Trophoblast cell (in vitro differentiated cells and primary cell): ENCODE measurements at regions not wholly inside any gene's neighbourhood (a gene's known extent, or its start where the extent isn't known, plus 50 kb on each side); places are given as distances from the start of the nearest gene placed in this dataset.

Experiments used
- DNase-seq, 2 donors: peaks; one replicate each; pipeline ENCODE4 v3.0.0-alpha.2; 2016
- H2AFZ ChIP-seq: 2 replicates; pipeline ENCODE4 v1.6.1; 2013; ENCODE audit warnings: low read length, moderate library complexity, mild to moderate bottlenecking; ENCODE audit not compliant: insufficient read depth, poor library complexity
- H2AK5ac ChIP-seq: 2 replicates; pipeline ENCODE4 v1.6.1; 2013; ENCODE audit warnings: mild to moderate bottlenecking, low read length
- H2BK120ac ChIP-seq: 2 replicates; pipeline ENCODE4 v1.6.1; 2013; ENCODE audit warnings: low read length, mild to moderate bottlenecking, moderate library complexity; ENCODE audit not compliant: insufficient read depth, poor library complexity
- H2BK12ac ChIP-seq: 2 replicates; pipeline ENCODE4 v1.6.1; 2013; ENCODE audit warnings: mild to moderate bottlenecking, low read length, moderate library complexity
- H2BK5ac ChIP-seq: 2 replicates; pipeline ENCODE4 v1.6.1; 2013; ENCODE audit warnings: low read length, low read depth, moderate library complexity, mild to moderate bottlenecking; ENCODE audit not compliant: poor library complexity
- H3K14ac ChIP-seq: 2 replicates; pipeline ENCODE4 v1.6.1; 2013; ENCODE audit warnings: mild to moderate bottlenecking, low read length
- H3K18ac ChIP-seq: 2 replicates; pipeline ENCODE4 v1.6.1; 2013; ENCODE audit warnings: mild to moderate bottlenecking, low read length
- H3K23ac ChIP-seq: 2 replicates; pipeline ENCODE4 v1.6.1; 2013; ENCODE audit warnings: low read length
- H3K27ac ChIP-seq: 2 replicates; pipeline ENCODE4 v1.5.1; 2013; ENCODE audit warnings: low read depth, mild to moderate bottlenecking, inconsistent platforms, low read length, moderate library complexity
- H3K27me3 ChIP-seq: 2 replicates; pipeline ENCODE4 v1.6.1; 2013; ENCODE audit warnings: inconsistent platforms, mild to moderate bottlenecking, low read length, moderate library complexity; ENCODE audit not compliant: insufficient read depth
- H3K36me3 ChIP-seq, 2 experiments: 1 replicate in 1 of 2; 2 replicates in 1 of 2; pipeline ENCODE4 v1.6.1; 2013; ENCODE audit warnings: low read length in 2 of 2, mild to moderate bottlenecking in 2 of 2, moderate library complexity in 1 of 2; ENCODE audit not compliant: insufficient read depth in 2 of 2, control insufficient read depth in 1 of 2
- H3K4ac ChIP-seq: 2 replicates; pipeline ENCODE4 v1.6.1; 2013; ENCODE audit warnings: low read depth, mild to moderate bottlenecking, low read length, moderate library complexity
- H3K4me1 ChIP-seq, 2 experiments: 1 replicate in 1 of 2; 2 replicates in 1 of 2; pipeline ENCODE4 v1.6.1; 2013; ENCODE audit warnings: low read length in 2 of 2, mild to moderate bottlenecking in 2 of 2, moderate library complexity in 1 of 2; ENCODE audit not compliant: insufficient read depth in 2 of 2, control insufficient read depth in 1 of 2
- H3K4me2 ChIP-seq: 2 replicates; pipeline ENCODE4 v1.6.1; 2013; ENCODE audit warnings: inconsistent platforms, mild to moderate bottlenecking, low read length, moderate library complexity
- H3K4me3 ChIP-seq: 2 replicates; pipeline ENCODE4 v1.5.1; 2013; ENCODE audit warnings: mild to moderate bottlenecking, low read depth, low read length, inconsistent platforms
- H3K79me1 ChIP-seq: one replicate; pipeline ENCODE4 v1.6.1; 2013; ENCODE audit warnings: low read length
- H3K79me2 ChIP-seq: 2 replicates; pipeline ENCODE4 v1.6.1; 2013; ENCODE audit warnings: low read length, mild to moderate bottlenecking; ENCODE audit not compliant: control insufficient read depth, insufficient read depth, poor library complexity
- H3K9ac ChIP-seq: 2 replicates; pipeline ENCODE4 v1.6.1; 2013; ENCODE audit warnings: mild to moderate bottlenecking, low read length
- H3K9me3 ChIP-seq: 2 replicates; pipeline ENCODE4 v1.6.1; 2013; ENCODE audit warnings: low read depth, mild to moderate bottlenecking, control low read depth, inconsistent platforms, low read length; ENCODE audit not compliant: insufficient read depth
- H4K12ac ChIP-seq: 2 replicates; pipeline ENCODE4 v1.6.1; 2013; ENCODE audit warnings: low read depth, mild to moderate bottlenecking, low read length, moderate library complexity
- H4K8ac ChIP-seq: 2 replicates; pipeline ENCODE4 v1.6.1; 2013; ENCODE audit warnings: low read depth, mild to moderate bottlenecking, low read length, moderate library complexity
- H4K91ac ChIP-seq: one replicate; pipeline ENCODE4 v1.6.1; 2013; ENCODE audit warnings: low read depth, mild to moderate bottlenecking, low read length, moderate library complexity
- WGBS: extraction: QIAGEN DNeasy Blood & Tissue Kit; methylation state at CpG from one replicate; pipeline ENCODE4 v1.1.7; 2013; ENCODE audit warnings: missing lambda C conversion rate; ENCODE audit not compliant: insufficient read length, insufficient coverage; ENCODE audit errors: extremely low coverage; 5-methylcytosine and 5-hydroxymethylcytosine counted together

DNA sequence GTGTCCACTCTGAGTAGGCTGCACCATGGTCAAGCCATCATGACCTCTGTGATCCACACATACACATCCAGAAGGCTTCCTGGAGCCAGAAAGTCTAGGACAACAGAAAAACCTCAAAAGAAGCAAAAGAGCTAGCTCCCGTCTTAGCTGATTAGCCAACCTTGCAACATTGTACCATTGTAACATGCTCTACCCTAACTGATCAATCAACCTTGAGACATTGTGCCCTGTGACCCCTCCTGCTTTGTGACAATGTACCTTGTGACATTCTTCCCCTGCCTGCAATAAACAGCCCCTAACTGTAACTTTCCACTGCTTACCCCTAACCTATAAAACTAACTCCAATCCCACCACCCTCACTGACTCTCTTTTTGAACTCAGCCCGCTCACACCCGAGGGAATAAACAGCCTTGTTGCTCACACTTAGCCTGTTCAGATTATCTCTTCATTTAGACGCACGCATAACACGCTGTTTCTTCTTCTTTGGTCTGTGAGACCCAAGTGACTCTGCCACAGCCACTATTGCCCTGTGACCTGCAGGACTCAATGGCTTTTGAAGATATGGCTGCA is 1104.6 kb downstream of the OTOL1 start:
- H2BK12ac ChIP-seq = no peak overlapping the region
- H3K36me3 ChIP-seq = no peaks in the 10 kb centered on the region
- no peak overlapping the region for H3K23ac ChIP-seq
- no peak overlapping the region for H3K4me3 ChIP-seq
- H3K4me1 ChIP-seq = peaks cover 0 to 3% of the 10 kb centered on the region in 2 experiments
- H3K4me2 ChIP-seq = no peak overlapping the region
- H4K8ac ChIP-seq = no peak overlapping the region
- no peak overlapping the region for H4K91ac ChIP-seq
- H3K27ac ChIP-seq = no peak overlapping the region
- H3K18ac ChIP-seq = no peak overlapping the region
- H3K14ac ChIP-seq = no peak overlapping the region
- no peak overlapping the region for H4K12ac ChIP-seq
- H3K9me3 ChIP-seq = peaks cover 2% of the 10 kb centered on the region
- no peak for DNase-seq
- H2AK5ac ChIP-seq = no peak overlapping the region
- WGBS = no CpG with 5 or more reads among the region's 6 CpGs
- H2BK5ac ChIP-seq = no peak overlapping the region
- no peaks in the 10 kb centered on the region for H3K79me1 ChIP-seq
- H3K9ac ChIP-seq = no peak overlapping the region
- H3K4ac ChIP-seq = no peak overlapping the region
- no peak overlapping the region for H2BK120ac ChIP-seq
- no peaks in the 10 kb centered on the region for H3K79me2 ChIP-seq
- no peaks in the 10 kb centered on the region for H3K27me3 ChIP-seq
- H2AFZ ChIP-seq = no peak overlapping the region

DNA sequence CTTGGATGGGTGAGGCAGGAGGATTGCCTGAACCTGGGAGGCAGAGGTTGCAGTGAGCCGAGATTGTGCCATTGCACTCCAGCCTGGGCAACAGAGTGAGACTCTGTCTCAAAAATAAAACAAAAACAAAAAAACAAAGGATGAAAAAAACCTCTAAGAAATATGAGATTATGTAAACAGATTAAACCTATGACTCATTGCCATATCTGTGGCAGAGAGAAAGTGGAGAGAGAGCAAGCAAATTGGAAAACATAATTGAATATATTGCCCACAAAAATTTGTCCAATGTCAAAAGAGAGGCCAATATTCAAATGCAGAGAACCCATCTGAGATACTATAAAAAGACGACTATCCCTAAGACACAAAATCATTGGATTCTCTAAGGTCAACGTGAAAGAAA is 1106.0 kb downstream of the OTOL1 start:
- Histone ChIP-seq H3K23ac (no peak overlapping the region), H3K79me1 (no peaks in the 10 kb centered on the region), H2BK12ac (no peak overlapping the region), H3K79me2 (no peaks in the 10 kb centered on the region), H3K27me3 (no peaks in the 10 kb centered on the region), H3K27ac (no peak overlapping the region), H2AFZ (no peak overlapping the region), H2BK120ac (no peak overlapping the region), H3K18ac (no peak overlapping the region), H3K9ac (no peak overlapping the region), H3K4me2 (no peak overlapping the region), H3K9me3 (peaks cover 2% of the 10 kb centered on the region), H4K91ac (no peak overlapping the region), H3K14ac (no peak overlapping the region), H3K4me3 (no peak overlapping the region), H3K4me1 (peaks cover 0 to 3% of the 10 kb centered on the region in 2 experiments), H3K4ac (no peak overlapping the region), H2BK5ac (no peak overlapping the region), H4K8ac (no peak overlapping the region), H3K36me3 (no peaks in the 10 kb centered on the region), H2AK5ac (no peak overlapping the region), H4K12ac (no peak overlapping the region)
- no peak for DNase-seq
- no CpG with 5 or more reads among the region's 3 CpGs for WGBS

DNA sequence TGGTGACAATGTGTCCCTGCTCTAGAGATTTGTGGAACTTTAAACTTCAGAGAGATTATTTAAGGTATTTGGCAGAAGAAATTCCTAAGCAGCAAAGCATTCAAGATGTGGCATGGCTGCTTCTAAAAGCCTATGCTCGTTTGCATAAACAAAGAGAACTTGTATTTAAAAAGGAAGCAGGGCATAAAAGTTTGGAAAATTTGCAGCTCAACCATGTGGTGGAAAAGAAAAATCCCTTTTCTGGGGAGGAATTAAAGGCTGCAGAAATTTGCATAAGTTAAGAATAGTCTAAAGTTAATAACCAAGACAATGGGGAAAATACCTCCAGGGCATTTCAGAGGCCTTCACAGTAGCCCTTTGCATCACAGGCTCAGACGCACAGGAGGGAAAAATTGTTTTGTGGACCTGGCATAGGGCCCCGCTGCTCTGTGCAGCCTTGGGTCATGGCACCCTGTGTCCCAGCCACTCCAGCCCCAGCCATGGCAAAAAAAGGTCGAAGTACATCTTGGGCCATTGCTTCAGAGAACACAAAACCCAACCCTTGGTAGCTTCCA is 1109.1 kb downstream of the OTOL1 start:
- Histone ChIP-seq H3K23ac (no peak overlapping the region), H3K14ac (no peak overlapping the region), H2AK5ac (no peak overlapping the region), H3K79me2 (no peaks in the 10 kb centered on the region), H3K36me3 (no peaks in the 10 kb centered on the region), H3K27me3 (no peaks in the 10 kb centered on the region), H2BK5ac (no peak overlapping the region), H2AFZ (no peak overlapping the region), H4K12ac (no peak overlapping the region), H3K4ac (no peak overlapping the region), H2BK120ac (no peak overlapping the region), H3K79me1 (no peaks in the 10 kb centered on the region), H4K91ac (no peak overlapping the region), H3K18ac (no peak overlapping the region), H3K9me3 (no peaks in the 10 kb centered on the region), H2BK12ac (no peak overlapping the region), H3K4me1 (peaks cover 0 to 5% of the 10 kb centered on the region in 2 experiments), H4K8ac (no peak overlapping the region), H3K4me3 (no peak overlapping the region), H3K9ac (no peak overlapping the region), H3K4me2 (no peak overlapping the region), H3K27ac (no peak overlapping the region)
- DNase-seq = no peak
- WGBS = no CpG with 5 or more reads among the region's 4 CpGs

DNA sequence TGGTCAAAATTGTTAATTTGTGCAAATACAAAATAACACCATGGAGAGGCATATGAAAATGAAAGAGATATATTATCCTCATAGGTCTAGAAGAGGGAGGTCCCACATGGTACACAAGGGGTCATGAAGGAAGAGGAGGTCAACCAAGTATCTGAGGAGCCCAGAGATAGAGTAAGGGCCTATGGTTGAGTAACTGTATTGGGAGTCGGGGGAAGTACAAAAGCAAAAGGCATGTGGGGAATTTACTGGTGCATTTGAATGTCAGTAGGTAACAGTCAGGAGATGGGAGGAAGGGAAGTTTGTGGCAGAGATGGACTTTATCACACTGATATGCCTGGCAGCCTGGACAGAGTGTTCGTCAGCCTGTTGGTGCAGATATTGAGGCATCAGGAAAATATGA is 1113.7 kb downstream of the OTOL1 start:
- Histone ChIP-seq H4K8ac (no peak overlapping the region), H4K12ac (no peak overlapping the region), H3K9ac (no peak overlapping the region), H3K36me3 (no peaks in the 10 kb centered on the region), H3K4me1 (peaks cover 0 to 2% of the 10 kb centered on the region in 2 experiments), H3K4me2 (no peak overlapping the region), H2AK5ac (no peak overlapping the region), H2BK5ac (no peak overlapping the region), H3K79me2 (no peaks in the 10 kb centered on the region), H3K14ac (no peak overlapping the region), H4K91ac (no peak overlapping the region), H3K4me3 (no peak overlapping the region), H3K27me3 (no peaks in the 10 kb centered on the region), H3K9me3 (no peaks in the 10 kb centered on the region), H3K18ac (no peak overlapping the region), H3K23ac (no peak overlapping the region), H2BK120ac (no peak overlapping the region), H3K4ac (no peak overlapping the region), H2BK12ac (no peak overlapping the region), H2AFZ (no peak overlapping the region), H3K79me1 (no peaks in the 10 kb centered on the region), H3K27ac (no peak overlapping the region)
- no peak for DNase-seq
- WGBS = no CpG with 5 or more reads among the region's 2 CpGs
